Fibroblast of lung (primary cell): ENCODE measurements at regions not wholly inside any gene's neighbourhood (a gene's known extent, or its start where the extent isn't known, plus 50 kb on each side); places are given as distances from the start of the nearest gene placed in this dataset.

Source experiments
- EZH2 ChIP-seq: IDR thresholded peaks from 2 replicates; pipeline ENCODE4 v1.5.1; 2012; ENCODE audit warnings: low read length, control low read depth, mild to moderate bottlenecking; ENCODE audit errors: missing control alignments
- TF ChIP-seq, protein P1 (sequence below), 2 donors: IDR thresholded peaks in 1 of 2; conservative IDR thresholded peaks in 1 of 2; 1 replicate in 1 of 2; 2 replicates in 1 of 2; pipeline ENCODE4 v1.5.1; 2011 to 2012; ENCODE audit warnings: low read length in 2 of 2, control low read depth in 1 of 2, inconsistent platforms in 1 of 2, low read depth in 1 of 2, mild to moderate bottlenecking in 1 of 2

DNA sequence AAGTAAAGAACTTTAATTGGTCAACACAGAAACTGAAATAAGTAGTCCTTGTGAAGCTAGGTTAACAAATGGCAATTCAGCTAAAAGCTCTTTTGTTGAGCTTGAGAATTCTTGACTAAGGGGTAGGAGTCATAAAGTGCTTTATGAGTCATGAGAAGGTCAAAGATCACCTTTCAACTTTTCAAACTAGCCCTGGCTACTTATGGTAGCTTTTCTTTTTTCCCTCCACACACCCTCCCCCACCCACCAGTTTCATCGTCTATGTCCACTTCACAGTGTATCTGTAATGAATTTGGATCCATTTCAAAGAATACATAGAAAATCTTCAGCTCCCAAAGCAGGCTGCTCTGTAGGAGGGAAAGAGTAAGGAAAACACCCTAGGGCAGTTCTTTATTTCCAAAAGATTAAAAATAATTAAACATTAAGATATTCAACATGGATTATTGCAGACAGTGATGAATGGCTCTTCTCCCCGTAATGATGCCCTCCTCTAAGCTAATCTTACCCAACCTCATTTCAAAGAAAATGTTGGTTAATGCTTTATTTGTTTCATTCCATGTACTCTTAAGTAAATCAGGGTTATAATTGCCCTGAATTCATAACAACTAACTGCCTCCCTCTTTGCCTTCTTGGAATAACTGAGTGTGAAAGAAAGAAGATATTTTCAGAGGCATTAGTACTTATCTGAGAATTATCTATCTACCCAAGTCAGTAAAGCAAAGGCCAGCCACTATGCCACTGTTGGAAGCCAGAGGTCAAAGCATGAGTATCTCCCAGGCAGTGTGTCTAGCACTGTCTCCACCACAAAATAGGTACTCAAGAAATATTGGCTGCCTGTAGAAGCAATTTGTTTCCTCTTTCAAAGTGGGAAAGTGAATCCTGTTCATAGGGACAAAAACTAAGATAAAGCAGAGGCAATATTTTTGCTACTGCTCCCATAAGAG lies 290.6 kb downstream of the PIK3R1 start:
- TF ChIP-seq, protein P1, sequence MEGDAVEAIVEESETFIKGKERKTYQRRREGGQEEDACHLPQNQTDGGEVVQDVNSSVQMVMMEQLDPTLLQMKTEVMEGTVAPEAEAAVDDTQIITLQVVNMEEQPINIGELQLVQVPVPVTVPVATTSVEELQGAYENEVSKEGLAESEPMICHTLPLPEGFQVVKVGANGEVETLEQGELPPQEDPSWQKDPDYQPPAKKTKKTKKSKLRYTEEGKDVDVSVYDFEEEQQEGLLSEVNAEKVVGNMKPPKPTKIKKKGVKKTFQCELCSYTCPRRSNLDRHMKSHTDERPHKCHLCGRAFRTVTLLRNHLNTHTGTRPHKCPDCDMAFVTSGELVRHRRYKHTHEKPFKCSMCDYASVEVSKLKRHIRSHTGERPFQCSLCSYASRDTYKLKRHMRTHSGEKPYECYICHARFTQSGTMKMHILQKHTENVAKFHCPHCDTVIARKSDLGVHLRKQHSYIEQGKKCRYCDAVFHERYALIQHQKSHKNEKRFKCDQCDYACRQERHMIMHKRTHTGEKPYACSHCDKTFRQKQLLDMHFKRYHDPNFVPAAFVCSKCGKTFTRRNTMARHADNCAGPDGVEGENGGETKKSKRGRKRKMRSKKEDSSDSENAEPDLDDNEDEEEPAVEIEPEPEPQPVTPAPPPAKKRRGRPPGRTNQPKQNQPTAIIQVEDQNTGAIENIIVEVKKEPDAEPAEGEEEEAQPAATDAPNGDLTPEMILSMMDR (conservative IDR thresholded peaks at IDR 0.05 in 1 of 2, IDR thresholded peaks at IDR 0.05 in 1 of 2; ENCODE audit: low read depth in 1 of 2, low read length in 2 of 2): no peak
- no peak for TF ChIP-seq EZH2
